Type B pancreatic cell (in vitro differentiated cells): ENCODE measurements at regions not wholly inside any gene's neighbourhood (a gene's known extent, or its start where the extent isn't known, plus 50 kb on each side); places are given as distances from the start of the nearest gene placed in this dataset.
"Not testable (repeated sequence)": the region's sequence is repeated elsewhere in the genome, so short reads cannot be mapped to it uniquely, and the experiment has no call there.

Experiments used
- DNase-seq: peaks from one replicate; pipeline ENCODE4 v3.0.0; 2021; ENCODE audit warnings: mixed read lengths; ENCODE audit not compliant: unreplicated experiment; ENCODE audit errors: extremely low spot score
- H3K27ac Mint-ChIP-seq: 2 replicates; pipeline ENCODE4 v1.8.0; 2021; ENCODE audit warnings: mild to moderate bottlenecking, mixed read lengths
- H3K27me3 Mint-ChIP-seq: 2 replicates; pipeline ENCODE4 v1.8.0; 2021; ENCODE audit warnings: mixed read lengths
- H3K36me3 Mint-ChIP-seq: 2 replicates; pipeline ENCODE4 v1.8.0; 2021; ENCODE audit warnings: mixed read lengths
- H3K4me1 Mint-ChIP-seq: one replicate; pipeline ENCODE4 v1.8.0; 2021; ENCODE audit warnings: mixed read lengths; ENCODE audit not compliant: unreplicated experiment
- H3K4me3 Mint-ChIP-seq: 2 replicates; pipeline ENCODE4 v1.8.0; 2021; ENCODE audit warnings: mild to moderate bottlenecking, mixed read lengths
- H3K9me3 Mint-ChIP-seq: 2 replicates; pipeline ENCODE4 v1.8.0; 2021; ENCODE audit warnings: mixed read lengths
- CTCF ChIP-seq: fragments of 200-600 bp; sonication (generic); conservative IDR thresholded peaks from 2 replicates; pipeline ENCODE4 v1.5.0; 2021; ENCODE audit warnings: antibody characterized with exemption, mild to moderate bottlenecking

- DNase-seq: no peak
- no peaks in the 10 kb centered on the region for H3K4me1 Mint-ChIP-seq
- TF ChIP-seq CTCF: no peak
- H3K36me3 Mint-ChIP-seq: no peaks in the 10 kb centered on the region
- H3K27me3 Mint-ChIP-seq: no peaks in the 10 kb centered on the region
- no peak overlapping the region for H3K27ac Mint-ChIP-seq
- peaks cover 5% of the 10 kb centered on the region for H3K9me3 Mint-ChIP-seq
- H3K4me3 Mint-ChIP-seq: no peak overlapping the region
These were observed 57.2 kb upstream of the RHOJ start for GRCh38 chr14:63147018-63147417.

GRCh38 chr14:63134801-63135200, 69.4 kb upstream of the RHOJ start:
- H3K9me3 Mint-ChIP-seq: no peaks in the 10 kb centered on the region
- no peak overlapping the region for H3K4me3 Mint-ChIP-seq
- peak; percentile 75 for TF ChIP-seq CTCF
- H3K27me3 Mint-ChIP-seq: no peaks in the 10 kb centered on the region
- H3K36me3 Mint-ChIP-seq: no peaks in the 10 kb centered on the region
- H3K4me1 Mint-ChIP-seq: no peaks in the 10 kb centered on the region
- no peak for DNase-seq
- H3K27ac Mint-ChIP-seq: no peak overlapping the region

- TF ChIP-seq CTCF: no peak
- no peaks in the 10 kb centered on the region for H3K36me3 Mint-ChIP-seq
- H3K27me3 Mint-ChIP-seq: peaks cover 10% of the 10 kb centered on the region
- no peaks in the 10 kb centered on the region for H3K9me3 Mint-ChIP-seq
- H3K27ac Mint-ChIP-seq: no peak overlapping the region
- H3K4me3 Mint-ChIP-seq: no peak overlapping the region
- no peaks in the 10 kb centered on the region for H3K4me1 Mint-ChIP-seq
- DNase-seq: no peak
These were observed 73.7 kb upstream of the RHOJ start for GRCh38 chr14:63130531-63130930.

GRCh38 chr14:63106487-63106886, 61.2 kb upstream of the KCNH5 start:
- H3K27ac Mint-ChIP-seq, H3K4me3 Mint-ChIP-seq, H3K4me1 Mint-ChIP-seq, DNase-seq, H3K36me3 Mint-ChIP-seq, H3K9me3 Mint-ChIP-seq, H3K27me3 Mint-ChIP-seq: not testable (repeated sequence)

GRCh38 chr14:63100552-63100951, 55.3 kb upstream of the KCNH5 start:
- Mint-ChIP-seq H3K4me3 (no peak overlapping the region), H3K9me3 (no peaks in the 10 kb centered on the region), H3K27me3 (no peaks in the 10 kb centered on the region), H3K4me1 (no peaks in the 10 kb centered on the region), H3K27ac (no peak overlapping the region), H3K36me3 (no peaks in the 10 kb centered on the region)
- no peak for DNase-seq
- TF ChIP-seq CTCF: no peak

- Mint-ChIP-seq H3K4me3 (no peak overlapping the region), H3K27me3 (no peaks in the 10 kb centered on the region), H3K36me3 (no peaks in the 10 kb centered on the region), H3K9me3 (no peaks in the 10 kb centered on the region), H3K27ac (no peak overlapping the region), H3K4me1 (no peaks in the 10 kb centered on the region)
- TF ChIP-seq CTCF: no peak
- no peak for DNase-seq
These were observed 50.9 kb upstream of the KCNH5 start for GRCh38 chr14:63096186-63096585.
